ENCODE measurements at regions not wholly inside any gene's neighbourhood (a gene's known extent, or its start where the extent isn't known, plus 50 kb on each side); places are given as distances from the start of the nearest gene placed in this dataset.

GRCh38 chr1:224852901-224853568 lies 76.4 kb upstream of the DNAH14 start (continued):
- 0 out of 2 replicates have a peak, but pooled peaks have one; percentile 76 for TF ChIP-seq MEIS1 (CRISPR knock-in tag; IDR thresholded peaks at IDR 0.05; ENCODE audit: borderline replicate concordance)
- TF ChIP-seq ZNF580 (tag by site-specific recombination; IDR thresholded peaks at IDR 0.05) = no peak
- no peak for TF ChIP-seq ZNF133 (tag by site-specific recombination; IDR thresholded peaks at IDR 0.05)
- TF ChIP-seq SP3 (tag by site-specific recombination; IDR thresholded peaks at IDR 0.05) = no peak
- TF ChIP-seq GLI2 (tag by site-specific recombination; IDR thresholded peaks at IDR 0.05; ENCODE audit: borderline replicate concordance, low read depth) = no peak
- no peak for TF ChIP-seq INSM2 (tag by site-specific recombination; IDR thresholded peaks at IDR 0.05)
- TF ChIP-seq ZNF529 (tag by site-specific recombination; IDR thresholded peaks at IDR 0.05; ENCODE audit: insufficient replicate concordance) = no peak
- TF ChIP-seq ZNF354C (tag by site-specific recombination; IDR thresholded peaks at IDR 0.05; ENCODE audit: borderline replicate concordance, low read depth) = no peak
- no peak for TF ChIP-seq OVOL3 (tag by site-specific recombination; IDR thresholded peaks at IDR 0.05)
- TF ChIP-seq ZNF660 (tag by site-specific recombination; IDR thresholded peaks at IDR 0.05) = peak; percentile 32; the same call in 1 of the 2 replicates
- no peak for TF ChIP-seq ZNF596 (tag by site-specific recombination; IDR thresholded peaks at IDR 0.05)
- no peak for TF ChIP-seq ZNF747 (tag by site-specific recombination; IDR thresholded peaks at IDR 0.05)

- H3K4me3 ChIP-seq (ENCODE audit: low read depth, low read length) = no peak overlapping the region
- CTCF ChIA-PET = interaction anchor here (0.6 to 10.3 kb wide), 11 partner anchors 10 to 441 kb away, joined by 3 to 273 read pairs (median 3); no protein-coding TSS in a partner anchor
- H3K27ac ChIP-seq (ENCODE audit: extremely low read depth, low read depth, low read length) = no peak overlapping the region
- no peaks in the 10 kb centered on the region for H3K4me1 ChIP-seq (ENCODE audit: control insufficient read depth, insufficient read depth, low read length)
- POLR2A ChIA-PET = no interaction called here
- no peaks in the 10 kb centered on the region for H3K36me3 ChIP-seq (ENCODE audit: control insufficient read depth in 2 of 2, insufficient read depth in 1 of 2, low read length in 2 of 2)
- TF ChIP-seq ZNF747 (tag by site-specific recombination; IDR thresholded peaks at IDR 0.05) (no peak), ZNF555 (tag by site-specific recombination; conservative IDR thresholded peaks at IDR 0.05) (no peak), ZNF266 (tag by site-specific recombination; IDR thresholded peaks at IDR 0.05; ENCODE audit: low read depth) (no peak), EGR2 (tag by site-specific recombination; IDR thresholded peaks at IDR 0.05; ENCODE audit: low read depth) (no peak), REPIN1 (tag by site-specific recombination; IDR thresholded peaks at IDR 0.05; ENCODE audit: low read depth) (no peak)
- no peaks in the 10 kb centered on the region; the same call in 1 of the 2 replicates for H3K9me3 ChIP-seq (ENCODE audit: control insufficient read depth, insufficient read depth, low read depth, low read length)
Observed at GRCh38 chr1:224856973-224857372, 72.5 kb upstream of the DNAH14 start.

- no peak overlapping the region for H3K27ac ChIP-seq (ENCODE audit: extremely low read depth, low read depth, low read length)
- H3K9me3 ChIP-seq (ENCODE audit: control insufficient read depth, insufficient read depth, low read depth, low read length) = no peaks in the 10 kb centered on the region; the same call in 1 of the 2 replicates
- POLR2A ChIA-PET = no interaction called here
- no peaks in the 10 kb centered on the region for H3K36me3 ChIP-seq (ENCODE audit: control insufficient read depth in 2 of 2, insufficient read depth in 1 of 2, low read length in 2 of 2)
- H3K4me3 ChIP-seq (ENCODE audit: low read depth, low read length) = no peak overlapping the region
- CTCF ChIA-PET = interaction anchor here (5.2 kb wide), 1 partner anchor 7 kb away, joined by 75 read pairs; no protein-coding TSS in a partner anchor
- no peaks in the 10 kb centered on the region for H3K4me1 ChIP-seq (ENCODE audit: control insufficient read depth, insufficient read depth, low read length)
- TF ChIP-seq KLF7 (tag by site-specific recombination; IDR thresholded peaks at IDR 0.05; ENCODE audit: borderline replicate concordance) = no peak
- no peak for TF ChIP-seq ZBTB11 (tag by site-specific recombination; conservative IDR thresholded peaks at IDR 0.05; ENCODE audit: low read depth)
- peak; percentile 81 for TF ChIP-seq ZFHX2 (tag by site-specific recombination; conservative IDR thresholded peaks at IDR 0.05)
- TF ChIP-seq SCRT2 (tag by site-specific recombination; IDR thresholded peaks at IDR 0.05) = no peak
- no peak for TF ChIP-seq ZNF664 (tag by site-specific recombination; IDR thresholded peaks at IDR 0.05)
- no peak for TF ChIP-seq ZNF521 (tag by site-specific recombination; IDR thresholded peaks at IDR 0.05)
- TF ChIP-seq ZNF76 (tag by site-specific recombination; IDR thresholded peaks at IDR 0.05; ENCODE audit: borderline replicate concordance, low read depth) = no peak
- TF ChIP-seq ZNF398 (tag by site-specific recombination; IDR thresholded peaks at IDR 0.05) = no peak
- TF ChIP-seq KLF17 (tag by site-specific recombination; IDR thresholded peaks at IDR 0.05) = no peak
- no peak for TF ChIP-seq ZNF266 (tag by site-specific recombination; IDR thresholded peaks at IDR 0.05; ENCODE audit: low read depth)
Observed at GRCh38 chr1:224859651-224860050, 69.8 kb upstream of the DNAH14 start.

Data from HEK293 (cell line).